ENCODE measurements at regions not wholly inside any gene's neighbourhood (a gene's known extent, or its start where the extent isn't known, plus 50 kb on each side); places are given as distances from the start of the nearest gene placed in this dataset.

- TF ChIP-seq, protein P1, sequence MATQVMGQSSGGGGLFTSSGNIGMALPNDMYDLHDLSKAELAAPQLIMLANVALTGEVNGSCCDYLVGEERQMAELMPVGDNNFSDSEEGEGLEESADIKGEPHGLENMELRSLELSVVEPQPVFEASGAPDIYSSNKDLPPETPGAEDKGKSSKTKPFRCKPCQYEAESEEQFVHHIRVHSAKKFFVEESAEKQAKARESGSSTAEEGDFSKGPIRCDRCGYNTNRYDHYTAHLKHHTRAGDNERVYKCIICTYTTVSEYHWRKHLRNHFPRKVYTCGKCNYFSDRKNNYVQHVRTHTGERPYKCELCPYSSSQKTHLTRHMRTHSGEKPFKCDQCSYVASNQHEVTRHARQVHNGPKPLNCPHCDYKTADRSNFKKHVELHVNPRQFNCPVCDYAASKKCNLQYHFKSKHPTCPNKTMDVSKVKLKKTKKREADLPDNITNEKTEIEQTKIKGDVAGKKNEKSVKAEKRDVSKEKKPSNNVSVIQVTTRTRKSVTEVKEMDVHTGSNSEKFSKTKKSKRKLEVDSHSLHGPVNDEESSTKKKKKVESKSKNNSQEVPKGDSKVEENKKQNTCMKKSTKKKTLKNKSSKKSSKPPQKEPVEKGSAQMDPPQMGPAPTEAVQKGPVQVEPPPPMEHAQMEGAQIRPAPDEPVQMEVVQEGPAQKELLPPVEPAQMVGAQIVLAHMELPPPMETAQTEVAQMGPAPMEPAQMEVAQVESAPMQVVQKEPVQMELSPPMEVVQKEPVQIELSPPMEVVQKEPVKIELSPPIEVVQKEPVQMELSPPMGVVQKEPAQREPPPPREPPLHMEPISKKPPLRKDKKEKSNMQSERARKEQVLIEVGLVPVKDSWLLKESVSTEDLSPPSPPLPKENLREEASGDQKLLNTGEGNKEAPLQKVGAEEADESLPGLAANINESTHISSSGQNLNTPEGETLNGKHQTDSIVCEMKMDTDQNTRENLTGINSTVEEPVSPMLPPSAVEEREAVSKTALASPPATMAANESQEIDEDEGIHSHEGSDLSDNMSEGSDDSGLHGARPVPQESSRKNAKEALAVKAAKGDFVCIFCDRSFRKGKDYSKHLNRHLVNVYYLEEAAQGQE (IDR thresholded peaks at IDR 0.05): no peak
- TF ChIP-seq ZNF302 (CRISPR knock-in tag; IDR thresholded peaks at IDR 0.05) (no peak), RCOR1 (IDR thresholded peaks at IDR 0.05; ENCODE audit: low read depth, low read length) (no peak), SREBF2 (IDR thresholded peaks at IDR 0.05) (no peak)
Observed at GRCh38 chr21:34011660-34012059, 61.7 kb upstream of the MRPS6 start (continued).

GRCh38 chr21:34009193-34009592 is 64.2 kb upstream of the MRPS6 start:
- ATAC-seq (no peak), DNase-seq (ENCODE audit: low read depth in 1 of 2, low spot score in 1 of 2) (no peak), FAIRE-seq (no peak)
- WGBS (ENCODE audit: missing lambda C conversion rate): 29% methylated on average over 3 of the region's 3 CpGs
- H3K27ac ChIP-seq: no peak overlapping the region
- H3K4me2 ChIP-seq: no peak overlapping the region
- no peaks in the 10 kb centered on the region; the same call in 1 of the 3 replicates for H3K9me3 ChIP-seq
- no peaks in the 10 kb centered on the region for H3K4me1 ChIP-seq
- CTCF ChIA-PET: no interaction called here
- H3K4me3 ChIP-seq: no peak overlapping the region
- no peak for TF ChIP-seq POLR2A (IDR thresholded peaks at IDR 0.05; ENCODE audit: low read length)
- TF ChIP-seq, protein P1 (IDR thresholded peaks at IDR 0.05): no peak
- no peak for TF ChIP-seq NPAS2 (CRISPR knock-in tag; IDR thresholded peaks at IDR 0.05; ENCODE audit: borderline replicate concordance)
- TF ChIP-seq FOSB (CRISPR knock-in tag; IDR thresholded peaks at IDR 0.05): no peak
- no peak for TF ChIP-seq RCOR1 (IDR thresholded peaks at IDR 0.05; ENCODE audit: low read depth, low read length)
- TF ChIP-seq HOXB5 (CRISPR knock-in tag; IDR thresholded peaks at IDR 0.05): no peak
- TF ChIP-seq HDAC2 (IDR thresholded peaks at IDR 0.05): no peak
- no peak for TF ChIP-seq ZFP36 (IDR thresholded peaks at IDR 0.05; ENCODE audit: borderline replicate concordance, partially characterized antibody)
- TF ChIP-seq CHD2 (IDR thresholded peaks at IDR 0.05; ENCODE audit: low read length, partially characterized antibody): no peak
- TF ChIP-seq KDM1A (IDR thresholded peaks at IDR 0.05; ENCODE audit: low read depth): no peak
- TF ChIP-seq, protein P2, sequence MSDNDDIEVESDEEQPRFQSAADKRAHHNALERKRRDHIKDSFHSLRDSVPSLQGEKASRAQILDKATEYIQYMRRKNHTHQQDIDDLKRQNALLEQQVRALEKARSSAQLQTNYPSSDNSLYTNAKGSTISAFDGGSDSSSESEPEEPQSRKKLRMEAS (IDR thresholded peaks at IDR 0.05): no peak
- no peak for TF ChIP-seq BHLHE40 (IDR thresholded peaks at IDR 0.05; ENCODE audit: low read depth, low read length)
- no peak for TF ChIP-seq EHF (CRISPR knock-in tag; IDR thresholded peaks at IDR 0.05)
- no peak for TF ChIP-seq CBX2 (IDR thresholded peaks at IDR 0.05; ENCODE audit: borderline replicate concordance, low read depth)
- TF ChIP-seq HOXB13 (CRISPR knock-in tag; IDR thresholded peaks at IDR 0.05; ENCODE audit: low read depth): no peak
- TF ChIP-seq RFX5 (IDR thresholded peaks at IDR 0.05): no peak
- TF ChIP-seq POLR2AphosphoS2 (conservative IDR thresholded peaks at IDR 0.05; ENCODE audit: low read length): no peak
- POLR2A ChIA-PET: no interaction called here

DNA sequence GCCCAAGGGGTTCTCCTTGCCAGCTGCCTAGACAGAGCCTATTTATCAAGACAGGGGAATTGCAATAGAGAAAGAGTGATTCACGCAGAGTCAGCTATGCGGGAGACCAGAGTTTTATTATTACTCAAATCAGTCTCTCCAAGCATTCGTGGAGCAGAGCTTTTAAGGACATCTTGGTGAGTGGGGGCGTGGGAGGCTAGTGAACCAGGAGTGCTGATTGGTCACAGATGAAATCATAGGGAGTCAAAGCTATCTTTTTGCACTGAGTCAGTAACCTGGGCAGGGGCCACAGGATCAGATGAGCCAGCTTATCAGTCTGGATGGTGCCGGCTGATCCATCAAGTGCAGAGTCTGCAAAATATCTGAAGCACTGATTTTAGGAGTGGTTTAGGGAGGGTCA is 64.8 kb upstream of the MRPS6 start:
- FAIRE-seq: no peak
- no peak for DNase-seq (ENCODE audit: low read depth in 1 of 2, low spot score in 1 of 2)
- no peak for ATAC-seq
- H3K4me1 ChIP-seq: no peaks in the 10 kb centered on the region
- H3K4me3 ChIP-seq: no peak overlapping the region
- ChIA-PET POLR2A (no interaction called here), CTCF (no interaction called here)
- H3K27ac ChIP-seq: no peak overlapping the region
- H3K9me3 ChIP-seq: no peaks in the 10 kb centered on the region; the same call in 1 of the 3 replicates
- no peak overlapping the region for H3K4me2 ChIP-seq
- 57% methylated on average over 5 of the region's 5 CpGs for WGBS (ENCODE audit: missing lambda C conversion rate)
- TF ChIP-seq EHF (CRISPR knock-in tag; IDR thresholded peaks at IDR 0.05) (no peak), HDAC2 (IDR thresholded peaks at IDR 0.05) (no peak), CBX2 (IDR thresholded peaks at IDR 0.05; ENCODE audit: borderline replicate concordance, low read depth) (no peak), MAZ (IDR thresholded peaks at IDR 0.05; ENCODE audit: borderline replicate concordance, low read depth, low read length) (no peak), JUNB (IDR thresholded peaks at IDR 0.05) (no peak), ESRRA (IDR thresholded peaks at IDR 0.05; ENCODE audit: borderline replicate concordance, low read length) (no peak), JUN (IDR thresholded peaks at IDR 0.05) (no peak), HEYL (CRISPR knock-in tag; IDR thresholded peaks at IDR 0.05) (no peak), ZC3H11A (IDR thresholded peaks at IDR 0.05) (no peak), TFCP2L1 (CRISPR knock-in tag; IDR thresholded peaks at IDR 0.05) (no peak), ZNF302 (CRISPR knock-in tag; IDR thresholded peaks at IDR 0.05) (no peak)
- TF ChIP-seq, protein P3, sequence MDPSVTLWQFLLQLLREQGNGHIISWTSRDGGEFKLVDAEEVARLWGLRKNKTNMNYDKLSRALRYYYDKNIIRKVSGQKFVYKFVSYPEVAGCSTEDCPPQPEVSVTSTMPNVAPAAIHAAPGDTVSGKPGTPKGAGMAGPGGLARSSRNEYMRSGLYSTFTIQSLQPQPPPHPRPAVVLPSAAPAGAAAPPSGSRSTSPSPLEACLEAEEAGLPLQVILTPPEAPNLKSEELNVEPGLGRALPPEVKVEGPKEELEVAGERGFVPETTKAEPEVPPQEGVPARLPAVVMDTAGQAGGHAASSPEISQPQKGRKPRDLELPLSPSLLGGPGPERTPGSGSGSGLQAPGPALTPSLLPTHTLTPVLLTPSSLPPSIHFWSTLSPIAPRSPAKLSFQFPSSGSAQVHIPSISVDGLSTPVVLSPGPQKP (IDR thresholded peaks at IDR 0.05; ENCODE audit: low read depth, low read length): no peak
- TF ChIP-seq, protein P4, sequence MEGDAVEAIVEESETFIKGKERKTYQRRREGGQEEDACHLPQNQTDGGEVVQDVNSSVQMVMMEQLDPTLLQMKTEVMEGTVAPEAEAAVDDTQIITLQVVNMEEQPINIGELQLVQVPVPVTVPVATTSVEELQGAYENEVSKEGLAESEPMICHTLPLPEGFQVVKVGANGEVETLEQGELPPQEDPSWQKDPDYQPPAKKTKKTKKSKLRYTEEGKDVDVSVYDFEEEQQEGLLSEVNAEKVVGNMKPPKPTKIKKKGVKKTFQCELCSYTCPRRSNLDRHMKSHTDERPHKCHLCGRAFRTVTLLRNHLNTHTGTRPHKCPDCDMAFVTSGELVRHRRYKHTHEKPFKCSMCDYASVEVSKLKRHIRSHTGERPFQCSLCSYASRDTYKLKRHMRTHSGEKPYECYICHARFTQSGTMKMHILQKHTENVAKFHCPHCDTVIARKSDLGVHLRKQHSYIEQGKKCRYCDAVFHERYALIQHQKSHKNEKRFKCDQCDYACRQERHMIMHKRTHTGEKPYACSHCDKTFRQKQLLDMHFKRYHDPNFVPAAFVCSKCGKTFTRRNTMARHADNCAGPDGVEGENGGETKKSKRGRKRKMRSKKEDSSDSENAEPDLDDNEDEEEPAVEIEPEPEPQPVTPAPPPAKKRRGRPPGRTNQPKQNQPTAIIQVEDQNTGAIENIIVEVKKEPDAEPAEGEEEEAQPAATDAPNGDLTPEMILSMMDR (IDR thresholded peaks at IDR 0.05): no peak
